Tibial artery (tissue), 4 donors: ENCODE measurements at regions not wholly inside any gene's neighbourhood (a gene's known extent, or its start where the extent isn't known, plus 50 kb on each side); places are given as distances from the start of the nearest gene placed in this dataset.
A peak's percentile ranks its signal among the peaks of the same experiment; 100 is the strongest.

Source experiments
- DNase-seq, 2 donors: peaks; one replicate each; pipeline ENCODE4 v3.0.0-alpha.2; 2019
- H3K27ac ChIP-seq, 2 donors: fragments of 200-600 bp; sonication (generic) in 1 of 2; 1 replicate in 1 of 2; 2 replicates in 1 of 2; pipeline ENCODE4 v1.5.1; 2018 to 2019; ENCODE audit warnings: mild to moderate bottlenecking in 1 of 2
- H3K27me3 ChIP-seq, 2 donors: fragments of 200-600 bp; sonication (generic) in 1 of 2; one replicate each; pipeline versions ENCODE4 v1.5.1 to v1.6.0; 2016 to 2019
- H3K36me3 ChIP-seq, 3 donors: fragments of 200-600 bp; sonication (generic) in 2 of 3; one replicate each; pipeline ENCODE4 v1.5.1; 2016 to 2019; ENCODE audit warnings: mild to moderate bottlenecking in 2 of 3
- H3K4me1 ChIP-seq, 4 donors: fragments of 200-600 bp; sonication (generic) in 2 of 4; 1 replicate in 3 of 4; 2 replicates in 1 of 4; pipeline ENCODE4 v1.5.1; 2016 to 2019
- H3K4me3 ChIP-seq, 2 donors: fragments of 200-600 bp; sonication (generic) in 1 of 2; 1 replicate in 1 of 2; 2 replicates in 1 of 2; pipeline ENCODE4 v1.5.1; 2018 to 2019; ENCODE audit warnings: mild to moderate bottlenecking in 2 of 2
- H3K9me3 ChIP-seq, 3 donors: fragments of 200-600 bp; sonication (generic) in 1 of 3; one replicate each; pipeline ENCODE4 v1.5.1; 2016 to 2019
- CTCF ChIP-seq, 2 experiments: fragments of 200-600 bp in 1 of 2; fragments of 450-650 bp in 1 of 2; IDR thresholded peaks; one replicate each; pipeline ENCODE4 v1.5.1; 2017 to 2019; ENCODE audit warnings: antibody characterized with exemption in 2 of 2, mild to moderate bottlenecking in 1 of 2, moderate library complexity in 1 of 2
- intact Hi-C: fragments of 100-400 bp; cut with DNase I; formaldehyde crosslinking; loops from one replicate; pipeline ENCODE4 v1.15.0; 2023; ENCODE audit warnings: low total_unique reads

GRCh38 chr2:215506604-215506990 is 70.7 kb upstream of the FN1 start:
- intact Hi-C loops: no loop called here
- no peaks in the 10 kb centered on the region for H3K27me3 ChIP-seq
- no peaks in the 10 kb centered on the region for H3K36me3 ChIP-seq
- TF ChIP-seq CTCF (IDR thresholded peaks at IDR 0.05): no peak
- no peak overlapping the region for H3K4me3 ChIP-seq
- DNase-seq: no peak
- H3K9me3 ChIP-seq: no peaks in the 10 kb centered on the region
- peak overlapping the region; percentile 37 to 42 for H3K27ac ChIP-seq
- peaks cover 0 to 39% (median 7%) of the 10 kb centered on the region in 4 donors for H3K4me1 ChIP-seq

DNA sequence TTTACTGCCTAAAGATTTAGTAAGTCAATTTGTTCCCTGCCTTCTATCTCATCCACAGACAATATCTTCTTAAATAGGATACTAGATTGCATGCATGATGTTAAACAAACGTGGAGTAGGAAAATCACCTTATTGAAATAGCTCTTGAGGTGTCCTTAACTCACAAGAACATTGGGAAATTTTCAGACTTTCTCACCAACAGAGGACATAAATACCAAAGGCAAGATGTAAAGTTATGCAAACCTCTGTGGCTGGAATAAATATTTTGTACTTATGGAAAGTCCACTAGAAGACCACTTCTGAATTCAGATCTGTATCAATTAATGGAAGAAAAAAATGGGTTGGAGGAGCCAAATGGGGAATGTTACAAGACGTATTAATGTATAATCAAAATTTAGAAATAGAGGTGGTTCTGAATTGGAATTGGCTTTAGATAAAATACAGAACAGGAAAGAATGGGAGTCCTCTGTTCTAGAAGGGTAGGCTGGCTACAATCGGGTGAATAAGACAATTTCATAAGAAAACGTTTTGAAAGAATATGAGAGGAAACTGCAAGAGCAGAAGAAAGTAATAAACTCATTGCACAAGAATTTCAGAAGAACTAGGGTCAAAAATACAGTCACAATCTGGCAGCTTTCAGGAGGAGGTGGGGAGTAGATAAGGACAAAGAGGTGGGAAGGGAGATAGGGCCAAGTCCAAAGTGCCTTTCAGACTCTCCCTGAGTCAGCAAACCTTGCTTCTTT is 69.3 kb upstream of the FN1 start:
- peaks cover 0 to 50% (median 7%) of the 10 kb centered on the region in 4 donors for H3K4me1 ChIP-seq
- peak overlapping the region; percentile 37 to 42 for H3K27ac ChIP-seq
- no peak for TF ChIP-seq CTCF (IDR thresholded peaks at IDR 0.05)
- no peaks in the 10 kb centered on the region for H3K27me3 ChIP-seq
- no peak for DNase-seq
- H3K4me3 ChIP-seq: no peak overlapping the region
- no peaks in the 10 kb centered on the region for H3K36me3 ChIP-seq
- H3K9me3 ChIP-seq: no peaks in the 10 kb centered on the region
- intact Hi-C loops: no loop called here

DNA sequence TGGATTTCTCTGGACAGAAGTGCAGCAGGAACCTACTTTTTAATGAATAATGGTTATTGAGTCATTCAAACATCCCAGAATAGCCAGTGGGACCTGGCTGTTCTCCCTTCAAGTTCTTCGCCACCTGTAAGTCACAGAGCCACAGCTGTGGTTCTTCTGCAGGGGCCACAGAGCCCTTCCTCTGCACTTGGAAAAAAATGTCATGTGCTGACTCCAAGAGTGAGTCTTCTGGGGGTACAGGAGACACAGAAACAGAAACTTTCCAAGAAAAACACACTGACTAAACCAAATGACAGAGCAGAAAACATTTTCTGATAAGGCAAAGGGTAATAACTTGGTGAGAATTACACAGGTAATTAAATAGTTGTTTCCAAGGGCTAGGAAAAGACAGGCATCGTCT is 68.7 kb upstream of the FN1 start:
- peak overlapping the region; percentile 26 to 37 for H3K27ac ChIP-seq
- no peak for TF ChIP-seq CTCF (IDR thresholded peaks at IDR 0.05)

DNA sequence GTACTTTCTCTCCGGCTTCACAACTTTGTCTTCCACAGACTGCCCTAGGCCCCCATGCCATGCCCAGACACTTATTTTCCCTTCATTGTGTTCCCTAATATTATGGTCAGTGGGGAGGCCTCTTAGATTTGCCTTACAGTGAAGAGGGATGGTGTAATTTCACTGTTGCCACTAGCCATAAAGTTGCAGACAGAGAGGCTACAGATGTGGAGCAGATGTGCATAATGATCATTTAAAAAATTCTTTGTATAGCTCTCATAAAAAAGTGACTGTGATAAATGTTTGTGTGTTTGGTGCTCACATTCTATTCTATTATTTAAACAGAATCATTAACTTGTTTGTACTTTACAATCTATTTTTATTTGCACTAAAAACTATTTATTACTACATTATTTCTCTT is 67.5 kb upstream of the FN1 start:
- peaks cover 0 to 64% (median 7%) of the 10 kb centered on the region in 4 donors for H3K4me1 ChIP-seq
- no peak for DNase-seq
- no peaks in the 10 kb centered on the region for H3K9me3 ChIP-seq
- no peak overlapping the region for H3K27ac ChIP-seq
- H3K36me3 ChIP-seq: no peaks in the 10 kb centered on the region
- no peak overlapping the region for H3K4me3 ChIP-seq
- no peaks in the 10 kb centered on the region for H3K27me3 ChIP-seq
- intact Hi-C loops: no loop called here
- TF ChIP-seq CTCF (IDR thresholded peaks at IDR 0.05): no peak

More for the DNA sequence above, 68.7 kb upstream of the FN1 start:
- Histone ChIP-seq H3K4me1 (peaks cover 0 to 54% (median 7%) of the 10 kb centered on the region in 4 donors), H3K27me3 (no peaks in the 10 kb centered on the region), H3K4me3 (no peak overlapping the region), H3K9me3 (no peaks in the 10 kb centered on the region), H3K36me3 (no peaks in the 10 kb centered on the region)
- DNase-seq: no peak
- intact Hi-C loops: no loop called here

- no peak for DNase-seq
- TF ChIP-seq CTCF (IDR thresholded peaks at IDR 0.05): no peak
- Histone ChIP-seq H3K4me3 (no peak overlapping the region), H3K27me3 (no peaks in the 10 kb centered on the region), H3K27ac (peak overlapping the region in 1 of 2 donors; percentile 34), H3K36me3 (no peaks in the 10 kb centered on the region), H3K9me3 (no peaks in the 10 kb centered on the region), H3K4me1 (peaks cover 0 to 42% (median 2%) of the 10 kb centered on the region in 4 donors)
- intact Hi-C loops: no loop called here
These were observed 64.6 kb upstream of the FN1 start for GRCh38 chr2:215500466-215500865.
